Upper lobe of left lung (tissue), 4 donors: ENCODE measurements at regions not wholly inside any gene's neighbourhood (a gene's known extent, or its start where the extent isn't known, plus 50 kb on each side); places are given as distances from the start of the nearest gene placed in this dataset.

Source experiments
- CTCF ChIP-seq, 6 experiments: fragments of 450-650 bp in 4 of 6; fragments of 200-600 bp in 2 of 6; sonication (generic) in 2 of 6; IDR thresholded peaks; one replicate each; pipeline ENCODE4 v1.5.1; 2016 to 2019; ENCODE audit warnings: antibody characterized with exemption in 6 of 6
- POLR2A ChIP-seq, 4 donors: fragments of 450-650 bp; IDR thresholded peaks; one replicate each; pipeline ENCODE4 v1.5.1; 2016 to 2017; ENCODE audit warnings: antibody characterized with exemption in 4 of 4, mild to moderate bottlenecking in 2 of 4
- POLR2AphosphoS5 ChIP-seq, 2 donors: sonication (generic); formaldehyde crosslinking; IDR thresholded peaks; one replicate each; pipeline ENCODE4 v1.5.1; 2017; ENCODE audit warnings: antibody characterized with exemption in 2 of 2

GRCh38 chrX:140433582-140433981 is 71.3 kb downstream of the SOX3 start:
- TF ChIP-seq CTCF (IDR thresholded peaks at IDR 0.05) (no peak), POLR2AphosphoS5 (IDR thresholded peaks at IDR 0.05) (no peak), POLR2A (IDR thresholded peaks at IDR 0.05) (no peak)
